Spleen (tissue), 7 donors: ENCODE measurements at regions not wholly inside any gene's neighbourhood (a gene's known extent, or its start where the extent isn't known, plus 50 kb on each side); places are given as distances from the start of the nearest gene placed in this dataset.

Experiments used
- CTCF ChIP-seq, 11 experiments: fragments of 200-600 bp in 7 of 11; fragments of 450-650 bp in 4 of 11; sonication (generic) in 4 of 11; IDR thresholded peaks in 8 of 11; conservative IDR thresholded peaks in 3 of 11; 1 replicate in 7 of 11; 2 replicates in 4 of 11; pipeline versions ENCODE4 v1.4.0 to v1.8.0; 2016 to 2021; ENCODE audit warnings: antibody characterized with exemption in 11 of 11, inconsistent platforms in 4 of 11, mild to moderate bottlenecking in 1 of 11
- POLR2A ChIP-seq, 3 donors: fragments of 450-650 bp; IDR thresholded peaks; one replicate each; pipeline ENCODE4 v1.5.1; 2017; ENCODE audit warnings: antibody characterized with exemption in 3 of 3, mild to moderate bottlenecking in 1 of 3
- donor health status: DM: no; HTN: no; CAD: no; lungs with moderate emphysema.
- donor health status: DM: no; HTN: no; CAD: no.
- donor health status: DM: no; HTN: no; CAD: no.

GRCh38 chr1:198841477-198841876, 202.6 kb downstream of the PTPRC start:
- no peak for TF ChIP-seq CTCF (IDR thresholded peaks at IDR 0.05 in 8 of 11, conservative IDR thresholded peaks at IDR 0.05 in 3 of 11)
- TF ChIP-seq POLR2A (IDR thresholded peaks at IDR 0.05): no peak
